ENCODE measurements at regions not wholly inside any gene's neighbourhood (a gene's known extent, or its start where the extent isn't known, plus 50 kb on each side); places are given as distances from the start of the nearest gene placed in this dataset.

- 0 out of 2 replicates have a peak, but pooled peaks have one; percentile 7 for TF ChIP-seq POLR2A (IDR thresholded peaks at IDR 0.05; ENCODE audit: low read depth, low read length)
- no peak for TF ChIP-seq POLR2AphosphoS5 (IDR thresholded peaks at IDR 0.05; ENCODE audit: low read depth, low read length)
Observed at GRCh38 chr12:124380796-124381455, 86.0 kb downstream of the RFLNA start.

Measured in GM12891 (cell line).